Liver (tissue), 8 donors: ENCODE measurements at regions not wholly inside any gene's neighbourhood (a gene's known extent, or its start where the extent isn't known, plus 50 kb on each side); places are given as distances from the start of the nearest gene placed in this dataset.

Experiments
- DNase-seq: peaks from one replicate; pipeline ENCODE4 v3.0.0-alpha.2; 2017; ENCODE audit warnings: low spot score
- H3K27ac ChIP-seq, 2 donors: one replicate each; pipeline ENCODE4 v1.7.0; 2013; ENCODE audit warnings: inconsistent platforms in 2 of 2, low read length in 2 of 2, control low read depth in 1 of 2, low read depth in 1 of 2, mild to moderate bottlenecking in 1 of 2
- H3K27me3 ChIP-seq, 4 donors: one replicate each; pipeline versions ENCODE4 v1.6.1 to v1.7.0; 2013; ENCODE audit warnings: low read length in 3 of 4, inconsistent platforms in 1 of 4, mild to moderate bottlenecking in 1 of 4, moderate library complexity in 1 of 4; ENCODE audit not compliant: control insufficient read depth in 4 of 4, insufficient read depth in 4 of 4
- H3K36me3 ChIP-seq, 4 donors: one replicate each; pipeline versions ENCODE4 v1.6.1 to v1.7.0; 2013; ENCODE audit warnings: low read length in 3 of 4, mild to moderate bottlenecking in 3 of 4, low read depth in 1 of 4, moderate library complexity in 1 of 4; ENCODE audit not compliant: control insufficient read depth in 4 of 4, insufficient read depth in 3 of 4
- H3K4me1 ChIP-seq, 4 donors: one replicate each; pipeline versions ENCODE4 v1.6.1 to v1.7.0; 2013; ENCODE audit warnings: low read length in 3 of 4, mild to moderate bottlenecking in 3 of 4, moderate library complexity in 1 of 4; ENCODE audit not compliant: control insufficient read depth in 4 of 4, insufficient read depth in 4 of 4
- H3K4me3 ChIP-seq, 3 donors: one replicate each; pipeline versions ENCODE4 v1.6.1 to v1.7.0; 2013; ENCODE audit warnings: low read length in 3 of 3, control low read depth in 1 of 3, low read depth in 1 of 3, mild to moderate bottlenecking in 1 of 3
- H3K9ac ChIP-seq, 2 donors: one replicate each; pipeline ENCODE4 v1.7.0; 2013; ENCODE audit warnings: low read length in 2 of 2, mild to moderate bottlenecking in 2 of 2, moderate library complexity in 2 of 2, control low read depth in 1 of 2, low read depth in 1 of 2
- H3K9me3 ChIP-seq, 4 donors: one replicate each; pipeline versions ENCODE4 v1.6.1 to v1.7.0; 2013; ENCODE audit warnings: low read length in 3 of 4; ENCODE audit not compliant: control insufficient read depth in 4 of 4
- EGR1 ChIP-seq, 2 donors: IDR thresholded peaks; 2 replicates each; pipeline ENCODE4 v1.6.1; 2016 to 2018; ENCODE audit warnings: antibody characterized with exemption in 2 of 2, low read depth in 2 of 2
- FOXA1 ChIP-seq: IDR thresholded peaks from 2 replicates; pipeline ENCODE4 v1.6.1; 2016; ENCODE audit warnings: antibody characterized with exemption
- FOXA2 ChIP-seq: IDR thresholded peaks from 2 replicates; pipeline ENCODE4 v1.6.1; 2016; ENCODE audit warnings: antibody characterized with exemption
- GABPA ChIP-seq, 2 donors: IDR thresholded peaks in 1 of 2; conservative IDR thresholded peaks in 1 of 2; 2 replicates each; pipeline ENCODE4 v1.6.1; 2016; ENCODE audit warnings: antibody characterized with exemption in 2 of 2, mild to moderate bottlenecking in 1 of 2, moderate library complexity in 1 of 2
- HNF4A ChIP-seq, 2 donors: conservative IDR thresholded peaks; 2 replicates each; pipeline ENCODE4 v1.6.1; 2016; ENCODE audit warnings: antibody characterized with exemption in 2 of 2, mild to moderate bottlenecking in 2 of 2
- HNF4G ChIP-seq: IDR thresholded peaks from 2 replicates; pipeline ENCODE4 v1.6.1; 2016; ENCODE audit warnings: antibody characterized with exemption
- JUND ChIP-seq, 2 donors: IDR thresholded peaks; 2 replicates each; pipeline ENCODE4 v1.6.1; 2016; ENCODE audit warnings: antibody characterized with exemption in 2 of 2
- NR2F2 ChIP-seq: IDR thresholded peaks from 2 replicates; pipeline ENCODE4 v1.6.1; 2016; ENCODE audit warnings: antibody characterized with exemption
- RAD21 ChIP-seq, 2 donors: IDR thresholded peaks; 2 replicates each; pipeline ENCODE4 v1.6.1; 2016; ENCODE audit warnings: antibody characterized with exemption in 2 of 2, mild to moderate bottlenecking in 2 of 2
- RXRA ChIP-seq, 2 donors: IDR thresholded peaks; 2 replicates each; pipeline ENCODE4 v1.6.1; 2017 to 2018; ENCODE audit warnings: antibody characterized with exemption in 2 of 2, mild to moderate bottlenecking in 1 of 2
- SP1 ChIP-seq: IDR thresholded peaks from 2 replicates; pipeline ENCODE4 v1.6.1; 2018; ENCODE audit warnings: antibody characterized with exemption, mild to moderate bottlenecking
- TAF1 ChIP-seq: conservative IDR thresholded peaks from 2 replicates; pipeline ENCODE4 v1.6.1; 2016; ENCODE audit warnings: antibody characterized with exemption, mild to moderate bottlenecking
- WGBS: extraction: QIAGEN DNeasy Blood & Tissue Kit; methylation state at CpG from one replicate; pipeline ENCODE4 v1.1.7; 2013; 5-methylcytosine and 5-hydroxymethylcytosine counted together
- TF ChIP-seq, protein P1 (sequence below): fragments of 150-350 bp; IDR thresholded peaks from 2 replicates; pipeline ENCODE4 v1.5.1; 2017; ENCODE audit warnings: improper control_type of control experiment, low read depth, low read length; ENCODE audit not compliant: missing input control
- TF ChIP-seq, protein P2 (sequence below): IDR thresholded peaks from 2 replicates; pipeline ENCODE4 v1.6.1; 2016; ENCODE audit warnings: antibody characterized with exemption
- TF ChIP-seq, protein P3 (sequence below): IDR thresholded peaks from 2 replicates; pipeline ENCODE4 v1.6.1; 2016; ENCODE audit warnings: antibody characterized with exemption
- TF ChIP-seq, protein P4 (sequence below): IDR thresholded peaks from 2 replicates; pipeline ENCODE4 v1.6.1; 2016; ENCODE audit warnings: antibody characterized with exemption
- TF ChIP-seq, protein P5 (sequence below): IDR thresholded peaks from 2 replicates; pipeline ENCODE4 v1.6.1; 2016; ENCODE audit warnings: antibody characterized with exemption, mild to moderate bottlenecking
- donor health status: healthy.
- donor health status: healthy.
- donor health status: healthy.
- donor health status: healthy.
- donor health status: healthy.

DNA sequence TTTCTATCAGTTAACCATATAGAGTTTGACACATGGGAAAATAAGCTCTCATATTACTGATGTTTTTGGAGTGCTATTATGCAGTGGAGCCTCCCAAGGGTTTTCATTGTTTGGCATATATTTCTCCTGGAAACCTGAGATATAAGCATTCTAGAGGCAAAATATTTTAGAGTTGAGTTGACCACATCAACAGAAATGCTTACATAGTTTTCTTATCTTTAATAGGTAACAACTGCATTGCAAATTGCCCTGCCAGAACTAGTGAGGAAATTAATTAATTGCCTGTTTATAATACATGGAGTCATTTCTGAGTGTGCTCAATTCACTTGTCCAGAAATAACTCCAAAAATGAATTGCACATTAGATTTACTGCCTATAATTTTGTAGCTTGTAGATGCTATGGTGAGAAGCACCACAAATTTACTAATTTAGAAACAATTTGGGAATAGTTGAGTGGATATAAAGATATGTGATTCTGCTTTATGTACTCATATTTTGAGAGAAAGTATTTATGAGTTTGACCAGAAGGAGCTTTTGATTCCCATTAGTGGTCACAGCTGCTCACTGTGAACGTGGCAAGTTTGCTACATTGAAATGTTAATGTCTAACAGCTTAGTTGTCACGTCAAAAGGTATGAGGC lies 288.7 kb downstream of the CD109 start:
- H3K4me3 ChIP-seq, result no peak overlapping the region
- H3K4me1 ChIP-seq, result no peaks in the 10 kb centered on the region
- H3K27ac ChIP-seq, result no peak overlapping the region
- 65% methylated on average over 2 of the region's 2 CpGs for WGBS
- H3K27me3 ChIP-seq, result peaks cover 0 to 2% (median 0%) of the 10 kb centered on the region in 4 donors
- no peak for TF ChIP-seq JUND (IDR thresholded peaks at IDR 0.05)
- TF ChIP-seq SP1, result no peak
- TF ChIP-seq HNF4G, result no peak
- TF ChIP-seq NR2F2, result no peak
- TF ChIP-seq, protein P1, sequence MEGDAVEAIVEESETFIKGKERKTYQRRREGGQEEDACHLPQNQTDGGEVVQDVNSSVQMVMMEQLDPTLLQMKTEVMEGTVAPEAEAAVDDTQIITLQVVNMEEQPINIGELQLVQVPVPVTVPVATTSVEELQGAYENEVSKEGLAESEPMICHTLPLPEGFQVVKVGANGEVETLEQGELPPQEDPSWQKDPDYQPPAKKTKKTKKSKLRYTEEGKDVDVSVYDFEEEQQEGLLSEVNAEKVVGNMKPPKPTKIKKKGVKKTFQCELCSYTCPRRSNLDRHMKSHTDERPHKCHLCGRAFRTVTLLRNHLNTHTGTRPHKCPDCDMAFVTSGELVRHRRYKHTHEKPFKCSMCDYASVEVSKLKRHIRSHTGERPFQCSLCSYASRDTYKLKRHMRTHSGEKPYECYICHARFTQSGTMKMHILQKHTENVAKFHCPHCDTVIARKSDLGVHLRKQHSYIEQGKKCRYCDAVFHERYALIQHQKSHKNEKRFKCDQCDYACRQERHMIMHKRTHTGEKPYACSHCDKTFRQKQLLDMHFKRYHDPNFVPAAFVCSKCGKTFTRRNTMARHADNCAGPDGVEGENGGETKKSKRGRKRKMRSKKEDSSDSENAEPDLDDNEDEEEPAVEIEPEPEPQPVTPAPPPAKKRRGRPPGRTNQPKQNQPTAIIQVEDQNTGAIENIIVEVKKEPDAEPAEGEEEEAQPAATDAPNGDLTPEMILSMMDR, result no peak
- no peak for TF ChIP-seq FOXA2
- no peak for TF ChIP-seq TAF1
- TF ChIP-seq, protein P2, sequence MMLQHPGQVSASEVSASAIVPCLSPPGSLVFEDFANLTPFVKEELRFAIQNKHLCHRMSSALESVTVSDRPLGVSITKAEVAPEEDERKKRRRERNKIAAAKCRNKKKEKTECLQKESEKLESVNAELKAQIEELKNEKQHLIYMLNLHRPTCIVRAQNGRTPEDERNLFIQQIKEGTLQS, result no peak
- no peak for TF ChIP-seq FOXA1
- TF ChIP-seq EGR1 (IDR thresholded peaks at IDR 0.05; ENCODE audit: low read depth in 2 of 2), result no peak
- TF ChIP-seq, protein P3, sequence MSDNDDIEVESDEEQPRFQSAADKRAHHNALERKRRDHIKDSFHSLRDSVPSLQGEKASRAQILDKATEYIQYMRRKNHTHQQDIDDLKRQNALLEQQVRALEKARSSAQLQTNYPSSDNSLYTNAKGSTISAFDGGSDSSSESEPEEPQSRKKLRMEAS, result no peak
- TF ChIP-seq RXRA (IDR thresholded peaks at IDR 0.05), result no peak
- TF ChIP-seq, protein P4, sequence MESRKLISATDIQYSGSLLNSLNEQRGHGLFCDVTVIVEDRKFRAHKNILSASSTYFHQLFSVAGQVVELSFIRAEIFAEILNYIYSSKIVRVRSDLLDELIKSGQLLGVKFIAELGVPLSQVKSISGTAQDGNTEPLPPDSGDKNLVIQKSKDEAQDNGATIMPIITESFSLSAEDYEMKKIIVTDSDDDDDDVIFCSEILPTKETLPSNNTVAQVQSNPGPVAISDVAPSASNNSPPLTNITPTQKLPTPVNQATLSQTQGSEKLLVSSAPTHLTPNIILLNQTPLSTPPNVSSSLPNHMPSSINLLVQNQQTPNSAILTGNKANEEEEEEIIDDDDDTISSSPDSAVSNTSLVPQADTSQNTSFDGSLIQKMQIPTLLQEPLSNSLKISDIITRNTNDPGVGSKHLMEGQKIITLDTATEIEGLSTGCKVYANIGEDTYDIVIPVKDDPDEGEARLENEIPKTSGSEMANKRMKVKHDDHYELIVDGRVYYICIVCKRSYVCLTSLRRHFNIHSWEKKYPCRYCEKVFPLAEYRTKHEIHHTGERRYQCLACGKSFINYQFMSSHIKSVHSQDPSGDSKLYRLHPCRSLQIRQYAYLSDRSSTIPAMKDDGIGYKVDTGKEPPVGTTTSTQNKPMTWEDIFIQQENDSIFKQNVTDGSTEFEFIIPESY, result no peak
- no peaks in the 10 kb centered on the region for H3K36me3 ChIP-seq
- H3K9ac ChIP-seq, result no peak overlapping the region
- no peaks in the 10 kb centered on the region for H3K9me3 ChIP-seq
- DNase-seq, result no peak

DNA sequence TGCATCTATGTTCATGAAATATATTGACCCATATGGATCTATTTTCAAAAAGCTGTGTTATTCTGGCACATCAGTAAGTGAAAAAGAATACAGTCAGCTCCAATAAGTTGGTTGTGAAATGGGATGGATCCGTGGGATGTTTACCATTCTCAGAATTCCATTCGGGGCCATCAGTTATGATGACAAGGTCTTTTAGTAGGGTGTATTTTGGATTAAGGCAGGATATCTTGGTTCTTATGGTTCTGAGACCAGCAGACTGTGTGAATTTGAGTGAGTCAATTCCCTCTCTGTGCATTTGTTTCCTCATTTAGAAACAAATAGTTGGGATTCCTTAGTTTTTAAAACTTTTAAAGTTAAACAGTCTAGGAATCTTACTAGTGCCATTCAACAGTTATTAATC lies 287.4 kb downstream of the CD109 start:
- Histone ChIP-seq H3K36me3 (no peaks in the 10 kb centered on the region), H3K9me3 (no peaks in the 10 kb centered on the region), H3K4me3 (no peak overlapping the region), H3K27me3 (no peaks in the 10 kb centered on the region), H3K4me1 (no peaks in the 10 kb centered on the region), H3K9ac (no peak overlapping the region), H3K27ac (no peak overlapping the region)
- DNase-seq, result no peak
- 59% methylated on average over 2 of the region's 2 CpGs for WGBS
- TF ChIP-seq, protein P1, result no peak
- TF ChIP-seq JUND (IDR thresholded peaks at IDR 0.05) (no peak), SP1 (no peak), RXRA (IDR thresholded peaks at IDR 0.05) (no peak), GABPA (IDR thresholded peaks at IDR 0.05 in 1 of 2, conservative IDR thresholded peaks at IDR 0.05 in 1 of 2) (no peak), TAF1 (no peak), HNF4A (conservative IDR thresholded peaks at IDR 0.05) (no peak), EGR1 (IDR thresholded peaks at IDR 0.05; ENCODE audit: low read depth in 2 of 2) (no peak), HNF4G (no peak), RAD21 (IDR thresholded peaks at IDR 0.05) (no peak), FOXA2 (no peak), FOXA1 (no peak), NR2F2 (no peak)
- TF ChIP-seq, protein P5, sequence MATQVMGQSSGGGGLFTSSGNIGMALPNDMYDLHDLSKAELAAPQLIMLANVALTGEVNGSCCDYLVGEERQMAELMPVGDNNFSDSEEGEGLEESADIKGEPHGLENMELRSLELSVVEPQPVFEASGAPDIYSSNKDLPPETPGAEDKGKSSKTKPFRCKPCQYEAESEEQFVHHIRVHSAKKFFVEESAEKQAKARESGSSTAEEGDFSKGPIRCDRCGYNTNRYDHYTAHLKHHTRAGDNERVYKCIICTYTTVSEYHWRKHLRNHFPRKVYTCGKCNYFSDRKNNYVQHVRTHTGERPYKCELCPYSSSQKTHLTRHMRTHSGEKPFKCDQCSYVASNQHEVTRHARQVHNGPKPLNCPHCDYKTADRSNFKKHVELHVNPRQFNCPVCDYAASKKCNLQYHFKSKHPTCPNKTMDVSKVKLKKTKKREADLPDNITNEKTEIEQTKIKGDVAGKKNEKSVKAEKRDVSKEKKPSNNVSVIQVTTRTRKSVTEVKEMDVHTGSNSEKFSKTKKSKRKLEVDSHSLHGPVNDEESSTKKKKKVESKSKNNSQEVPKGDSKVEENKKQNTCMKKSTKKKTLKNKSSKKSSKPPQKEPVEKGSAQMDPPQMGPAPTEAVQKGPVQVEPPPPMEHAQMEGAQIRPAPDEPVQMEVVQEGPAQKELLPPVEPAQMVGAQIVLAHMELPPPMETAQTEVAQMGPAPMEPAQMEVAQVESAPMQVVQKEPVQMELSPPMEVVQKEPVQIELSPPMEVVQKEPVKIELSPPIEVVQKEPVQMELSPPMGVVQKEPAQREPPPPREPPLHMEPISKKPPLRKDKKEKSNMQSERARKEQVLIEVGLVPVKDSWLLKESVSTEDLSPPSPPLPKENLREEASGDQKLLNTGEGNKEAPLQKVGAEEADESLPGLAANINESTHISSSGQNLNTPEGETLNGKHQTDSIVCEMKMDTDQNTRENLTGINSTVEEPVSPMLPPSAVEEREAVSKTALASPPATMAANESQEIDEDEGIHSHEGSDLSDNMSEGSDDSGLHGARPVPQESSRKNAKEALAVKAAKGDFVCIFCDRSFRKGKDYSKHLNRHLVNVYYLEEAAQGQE, result no peak
- TF ChIP-seq, protein P4, result no peak
- TF ChIP-seq, protein P2, result no peak
- TF ChIP-seq, protein P3, result no peak
